ENCODE measurements at regions not wholly inside any gene's neighbourhood (a gene's known extent, or its start where the extent isn't known, plus 50 kb on each side); places are given as distances from the start of the nearest gene placed in this dataset.

- DNase-seq (ENCODE audit: low spot score), result no peak
These were observed 104.2 kb upstream of the MVB12B start for GRCh38 chr9:126222363-126222834.

- no peak for DNase-seq (ENCODE audit: low spot score)
These were observed 103.7 kb upstream of the MVB12B start for GRCh38 chr9:126222835-126223431.

- no peak for DNase-seq (ENCODE audit: low spot score)
These were observed 102.7 kb upstream of the MVB12B start for GRCh38 chr9:126223798-126224531.

- no peak for DNase-seq (ENCODE audit: low spot score)
These were observed 100.7 kb upstream of the MVB12B start for GRCh38 chr9:126225611-126226609.

GRCh38 chr9:126226991-126227936 lies 99.4 kb upstream of the MVB12B start:
- no peak for DNase-seq (ENCODE audit: low spot score)

GRCh38 chr9:126228111-126228780 lies 98.4 kb upstream of the MVB12B start:
- DNase-seq (ENCODE audit: low spot score), result no peak

- DNase-seq (ENCODE audit: low spot score), result peak; percentile 50
These were observed 97.7 kb upstream of the MVB12B start for GRCh38 chr9:126228781-126229444.

- DNase-seq (ENCODE audit: low spot score), result no peak
These were observed 97.1 kb upstream of the MVB12B start for GRCh38 chr9:126229501-126229900.

GRCh38 chr9:126230692-126231091 lies 95.9 kb upstream of the MVB12B start:
- DNase-seq (ENCODE audit: low spot score), result no peak

GRCh38 chr9:126232461-126232860 lies 94.2 kb upstream of the MVB12B start:
- DNase-seq (ENCODE audit: low spot score), result no peak

- DNase-seq (ENCODE audit: low spot score), result no peak
These were observed 93.5 kb upstream of the MVB12B start for GRCh38 chr9:126233175-126233574.

GRCh38 chr9:126233913-126234525 lies 92.6 kb upstream of the MVB12B start:
- no peak for DNase-seq (ENCODE audit: low spot score)

GRCh38 chr9:126234681-126235335 lies 91.8 kb upstream of the MVB12B start:
- no peak for DNase-seq (ENCODE audit: low spot score)

GRCh38 chr9:126235336-126236243 lies 91.0 kb upstream of the MVB12B start:
- DNase-seq (ENCODE audit: low spot score), result no peak

GRCh38 chr9:126236273-126236672 lies 90.4 kb upstream of the MVB12B start:
- no peak for DNase-seq (ENCODE audit: low spot score)

- DNase-seq (ENCODE audit: low spot score), result no peak
These were observed 88.2 kb upstream of the MVB12B start for GRCh38 chr9:126238415-126238814.

GRCh38 chr9:126239515-126239914 lies 87.1 kb upstream of the MVB12B start:
- DNase-seq (ENCODE audit: low spot score), result no peak

GRCh38 chr9:126240835-126241234 lies 85.8 kb upstream of the MVB12B start:
- DNase-seq (ENCODE audit: low spot score), result no peak
